ENCODE measurements at regions not wholly inside any gene's neighbourhood (a gene's known extent, or its start where the extent isn't known, plus 50 kb on each side); places are given as distances from the start of the nearest gene placed in this dataset.

- FAIRE-seq (no peak), ATAC-seq (no peak; the same call in 2 of the 3 replicates), DNase-seq (ENCODE audit: low read depth, low spot score) (no peak)
- Histone ChIP-seq H3K27ac (ENCODE audit: control insufficient read depth, insufficient read depth) (no peak overlapping the region), H4K20me1 (ENCODE audit: control insufficient read depth, insufficient read depth) (no peaks in the 10 kb centered on the region), H3K9me3 (replicated peaks; ENCODE audit: control insufficient read depth, insufficient read depth, low read length) (no peaks in the 10 kb centered on the region), H3K79me2 (ENCODE audit: control insufficient read depth, insufficient read depth, low read length) (no peaks in the 10 kb centered on the region), H2AFZ (ENCODE audit: control insufficient read depth, low read depth, low read length) (no peak overlapping the region), H3K4me3 (no peak overlapping the region), H3K4me1 (ENCODE audit: control insufficient read depth, insufficient read depth, low read length) (peaks cover 6% of the 10 kb centered on the region; the same call in 1 of the 2 replicates), H3K27me3 (replicated peaks in 1 of 2; ENCODE audit: control insufficient read depth in 2 of 2, insufficient read depth in 2 of 2, low read length in 1 of 2) (peaks cover 0 to 7% of the 10 kb centered on the region in 2 experiments; a peak in 3 of 4 replicates), H3K4me2 (ENCODE audit: control insufficient read depth, insufficient read depth) (no peak overlapping the region), H3K36me3 (ENCODE audit: control insufficient read depth in 2 of 2, insufficient read depth in 2 of 2, low read length in 1 of 2) (no peaks in the 10 kb centered on the region), H3K9ac (ENCODE audit: control insufficient read depth, insufficient read depth, low read length) (no peak overlapping the region)
- BruUV-seq (replicated peaks), result no TSS peak
- intact Hi-C loops (cut with micrococcal nuclease; ENCODE audit: unreplicated experiment) (no loop called here), in situ Hi-C loops (cut with MboI) (no loop called here)
- 35% methylated on average over 13 of the region's 13 CpGs for WGBS (ENCODE audit: insufficient coverage, insufficient replicate concordance, low lambda C conversion rate, missing lambda C conversion rate)
- TF ChIP-seq NFYA (IDR thresholded peaks at IDR 0.05; ENCODE audit: borderline replicate concordance, low read depth, low read length), result no peak
- no peak for TF ChIP-seq MLLT1 (IDR thresholded peaks at IDR 0.05)
- TF ChIP-seq USF2 (IDR thresholded peaks at IDR 0.05; ENCODE audit: borderline replicate concordance, low read depth, low read length), result no peak
- ChIA-PET RAD21 (ENCODE audit: unreplicated experiment) (interaction anchor here (0.6 kb wide), 1 partner anchor 754 kb away, joined by 3 read pairs; no protein-coding TSS in a partner anchor), POLR2A (no interaction called here), CTCF (interaction anchor here (0.7 to 2.4 kb wide), 11 partner anchors 16 to 482 kb away, joined by 3 to 22 read pairs (median 4); no protein-coding TSS in a partner anchor), SMC1A (ENCODE audit: uncharacterized antibody, unreplicated experiment) (interaction anchor here (1.0 to 1.1 kb wide), 2 partner anchors 404 to 416 kb away, joined by 3 read pairs; no protein-coding TSS in a partner anchor)
Measured at GRCh38 chr1:10910681-10911489, 101.6 kb upstream of the TARDBP start.

All from GM12878 (cell line).